ENCODE measurements at regions not wholly inside any gene's neighbourhood (a gene's known extent, or its start where the extent isn't known, plus 50 kb on each side); places are given as distances from the start of the nearest gene placed in this dataset.

DNA sequence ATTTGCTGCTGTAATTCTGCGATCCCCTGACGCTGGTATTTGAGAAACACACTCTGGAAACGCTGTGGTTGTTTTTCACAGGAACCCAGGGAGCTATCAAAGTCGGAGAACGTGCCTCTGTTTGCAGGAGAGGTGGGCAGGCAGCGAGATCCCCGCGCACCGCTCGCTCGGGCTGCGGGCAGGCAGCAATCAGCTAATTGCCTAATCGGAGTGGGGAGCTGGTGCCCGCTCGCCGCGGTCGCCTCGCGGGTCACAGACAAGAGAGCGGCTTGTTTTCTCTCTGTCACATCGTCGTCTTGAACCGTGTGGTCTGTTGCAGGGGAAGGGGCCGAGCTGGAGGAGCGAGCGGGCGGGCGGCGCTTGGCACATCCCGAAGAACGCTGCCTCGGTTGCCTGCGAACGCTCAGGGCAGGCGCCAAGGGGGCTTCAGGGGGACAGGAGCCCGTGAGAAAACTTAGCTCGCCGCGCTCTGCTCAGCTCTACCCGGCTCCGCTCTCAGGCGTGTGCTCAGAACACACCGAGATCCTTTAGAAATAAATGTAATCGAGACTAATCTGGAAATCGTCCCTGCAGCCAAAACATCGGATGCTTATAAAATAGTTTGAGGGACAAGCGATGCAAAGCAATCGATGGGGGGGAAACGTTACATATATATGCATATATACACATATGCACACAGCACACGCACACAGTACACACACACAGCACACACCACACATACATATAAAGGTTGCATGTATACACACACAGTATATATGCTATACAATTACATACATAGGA lies 93.6 kb upstream of the SMYD2 start:
- DNase-seq (ENCODE audit: insufficient read length, low spot score) (peak; percentile 53), FAIRE-seq (peak; percentile 84)
- TF ChIP-seq, protein P1, sequence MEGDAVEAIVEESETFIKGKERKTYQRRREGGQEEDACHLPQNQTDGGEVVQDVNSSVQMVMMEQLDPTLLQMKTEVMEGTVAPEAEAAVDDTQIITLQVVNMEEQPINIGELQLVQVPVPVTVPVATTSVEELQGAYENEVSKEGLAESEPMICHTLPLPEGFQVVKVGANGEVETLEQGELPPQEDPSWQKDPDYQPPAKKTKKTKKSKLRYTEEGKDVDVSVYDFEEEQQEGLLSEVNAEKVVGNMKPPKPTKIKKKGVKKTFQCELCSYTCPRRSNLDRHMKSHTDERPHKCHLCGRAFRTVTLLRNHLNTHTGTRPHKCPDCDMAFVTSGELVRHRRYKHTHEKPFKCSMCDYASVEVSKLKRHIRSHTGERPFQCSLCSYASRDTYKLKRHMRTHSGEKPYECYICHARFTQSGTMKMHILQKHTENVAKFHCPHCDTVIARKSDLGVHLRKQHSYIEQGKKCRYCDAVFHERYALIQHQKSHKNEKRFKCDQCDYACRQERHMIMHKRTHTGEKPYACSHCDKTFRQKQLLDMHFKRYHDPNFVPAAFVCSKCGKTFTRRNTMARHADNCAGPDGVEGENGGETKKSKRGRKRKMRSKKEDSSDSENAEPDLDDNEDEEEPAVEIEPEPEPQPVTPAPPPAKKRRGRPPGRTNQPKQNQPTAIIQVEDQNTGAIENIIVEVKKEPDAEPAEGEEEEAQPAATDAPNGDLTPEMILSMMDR (IDR thresholded peaks at IDR 0.05; ENCODE audit: insufficient read depth, missing control alignments) = no peak

DNA sequence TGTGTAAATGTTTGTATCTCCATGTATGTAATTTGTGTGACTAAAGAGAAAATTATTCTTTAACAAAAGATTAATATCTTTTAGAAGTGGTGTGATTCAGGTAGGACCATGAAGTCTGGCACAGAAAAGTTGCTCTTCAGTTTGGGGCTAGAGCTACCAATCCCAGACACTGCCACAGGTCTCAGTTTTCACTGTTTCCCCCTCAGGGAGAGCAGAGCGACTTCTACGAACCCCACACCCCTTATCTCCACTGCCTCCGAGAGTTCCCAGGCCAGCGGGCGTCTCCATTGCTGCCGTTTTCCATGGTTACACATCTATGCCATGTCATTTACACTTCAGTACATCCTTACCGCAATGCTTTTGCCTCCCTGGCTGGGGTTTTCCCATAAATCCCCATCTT lies 93.0 kb upstream of the SMYD2 start:
- FAIRE-seq (no peak), DNase-seq (ENCODE audit: insufficient read length, low spot score) (no peak)
- TF ChIP-seq, protein P1 (IDR thresholded peaks at IDR 0.05; ENCODE audit: insufficient read depth, missing control alignments) = no peak

DNA sequence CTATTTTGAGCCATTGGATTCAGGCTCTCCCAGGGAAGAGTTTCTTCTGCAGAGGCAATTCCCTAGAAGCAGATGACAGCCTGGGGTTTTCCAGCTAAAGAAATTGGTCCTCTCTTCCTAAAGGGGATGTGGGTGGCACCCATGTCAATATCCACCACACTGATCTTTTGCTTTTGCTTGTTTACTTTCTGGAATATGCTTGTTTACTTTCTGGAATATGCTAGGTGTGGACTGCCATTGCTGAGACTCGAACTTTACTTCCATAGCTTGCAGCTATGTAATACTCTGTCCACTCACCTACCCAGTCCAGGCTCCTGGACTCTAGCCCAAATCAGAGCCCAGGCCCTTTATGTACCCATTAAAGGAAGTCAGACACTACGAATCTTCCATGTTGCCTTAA lies 92.1 kb upstream of the SMYD2 start:
- TF ChIP-seq, protein P1 (IDR thresholded peaks at IDR 0.05; ENCODE audit: insufficient read depth, missing control alignments) = no peak
- no peak for FAIRE-seq
- no peak for DNase-seq (ENCODE audit: insufficient read length, low spot score)

DNA sequence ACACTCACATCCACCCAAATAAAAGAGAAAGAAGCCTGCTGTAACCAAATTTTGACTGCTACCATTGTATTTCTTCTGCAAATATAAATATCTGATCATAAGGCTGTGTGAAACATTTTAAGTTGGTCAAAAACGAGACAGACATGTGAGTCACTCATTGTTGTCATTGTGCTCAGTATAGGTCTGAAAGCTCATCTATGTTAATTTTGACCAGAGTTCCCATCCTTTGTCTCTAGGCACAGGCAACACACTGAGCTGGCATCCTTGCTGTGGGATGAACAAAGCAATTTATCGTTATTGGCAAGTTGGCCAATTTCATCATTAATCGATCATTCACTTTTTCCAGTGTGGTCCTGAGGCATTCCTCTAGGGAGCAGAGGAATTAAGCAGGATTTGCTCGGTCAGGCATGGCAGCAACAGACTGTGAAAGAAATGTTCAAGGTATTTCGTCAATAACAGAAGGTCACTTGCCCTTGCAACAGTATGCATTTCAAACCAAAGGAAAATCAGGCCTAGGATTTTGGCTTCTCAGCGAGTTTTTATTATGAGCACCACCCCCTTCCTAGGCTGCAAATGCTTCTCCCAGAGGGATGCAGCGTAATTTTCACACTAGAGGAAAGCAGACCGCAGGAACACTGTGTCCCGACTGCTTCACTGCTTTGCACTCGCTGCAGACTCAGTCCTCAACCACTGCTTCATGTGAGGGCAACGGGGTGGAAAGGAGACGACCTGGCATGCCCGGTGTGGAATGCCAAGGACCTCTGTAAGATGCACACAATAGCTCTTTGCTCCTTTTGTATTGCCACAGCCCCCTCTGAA lies 87.9 kb upstream of the SMYD2 start:
- DNase-seq (ENCODE audit: insufficient read length, low spot score) (no peak), FAIRE-seq (peak; percentile 97)
- TF ChIP-seq, protein P1 (IDR thresholded peaks at IDR 0.05; ENCODE audit: insufficient read depth, missing control alignments) = no peak

DNA sequence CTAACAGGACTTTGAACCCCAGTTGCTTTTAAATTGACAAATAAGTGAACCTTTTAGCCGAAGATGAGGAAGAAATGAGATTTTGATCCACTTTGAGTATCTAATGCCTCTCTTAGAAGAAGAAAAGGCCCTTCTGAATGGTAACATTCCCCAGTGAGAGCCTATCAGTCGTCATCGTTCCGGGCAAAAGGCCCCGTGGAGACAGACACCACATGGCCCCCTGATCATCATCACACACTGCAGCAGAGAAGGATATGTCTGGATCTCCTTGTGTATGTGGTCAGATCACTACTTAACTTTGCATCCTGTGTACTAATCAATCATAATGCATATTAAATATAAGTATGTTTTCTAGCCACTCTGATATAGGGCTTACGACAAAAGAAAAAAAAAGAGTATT lies 87.3 kb upstream of the SMYD2 start:
- TF ChIP-seq, protein P1 (IDR thresholded peaks at IDR 0.05; ENCODE audit: insufficient read depth, missing control alignments) = no peak
- DNase-seq (ENCODE audit: insufficient read length, low spot score) (no peak), FAIRE-seq (peak; percentile 77)

DNA sequence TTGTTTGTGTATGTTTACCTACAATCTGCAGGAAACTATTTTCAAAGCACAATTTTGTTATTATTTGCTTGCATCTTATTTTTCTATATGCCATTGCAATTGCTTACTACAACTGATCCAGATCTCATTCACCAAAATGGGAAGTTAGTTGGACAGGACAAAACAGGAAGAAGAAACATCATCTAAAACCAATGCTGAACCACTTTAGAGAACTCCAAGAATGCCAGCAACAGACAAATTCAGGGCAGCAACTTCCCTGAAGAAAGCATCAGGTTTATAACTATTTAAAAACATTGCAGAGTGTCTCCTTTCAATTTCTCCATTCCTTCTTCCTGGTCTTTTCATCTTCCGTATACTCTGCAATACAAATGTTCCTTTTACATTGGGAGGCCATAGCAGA lies 82.4 kb upstream of the SMYD2 start:
- TF ChIP-seq, protein P1 (IDR thresholded peaks at IDR 0.05; ENCODE audit: insufficient read depth, missing control alignments) = no peak
- DNase-seq (ENCODE audit: insufficient read length, low spot score) = no peak
- FAIRE-seq = no peak

DNA sequence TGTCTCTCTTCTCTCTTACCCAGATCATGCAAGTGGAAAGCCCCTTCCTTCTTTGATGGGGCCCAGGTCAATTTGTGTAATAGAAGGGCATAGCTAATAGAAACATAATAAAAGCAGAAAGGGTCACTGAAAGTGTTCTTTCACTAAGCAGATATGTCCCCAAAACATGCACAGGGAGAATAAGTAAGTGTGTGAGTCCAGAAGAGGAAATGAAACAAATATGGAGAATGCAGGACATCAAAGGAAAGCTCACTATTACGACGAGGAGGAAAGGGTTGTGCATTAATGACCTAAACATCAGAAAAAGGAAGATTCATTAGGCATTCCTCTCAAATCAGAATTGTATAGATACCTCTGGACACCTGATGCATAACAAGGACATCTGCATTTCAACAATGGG lies 81.4 kb upstream of the SMYD2 start:
- FAIRE-seq (peak; percentile 53), DNase-seq (ENCODE audit: insufficient read length, low spot score) (no peak)

More for the DNA sequence above, 81.4 kb upstream of the SMYD2 start:
- TF ChIP-seq, protein P1 (IDR thresholded peaks at IDR 0.05; ENCODE audit: insufficient read depth, missing control alignments) = no peak
